ENCODE measurements at regions not wholly inside any gene's neighbourhood (a gene's known extent, or its start where the extent isn't known, plus 50 kb on each side); places are given as distances from the start of the nearest gene placed in this dataset.

DNA sequence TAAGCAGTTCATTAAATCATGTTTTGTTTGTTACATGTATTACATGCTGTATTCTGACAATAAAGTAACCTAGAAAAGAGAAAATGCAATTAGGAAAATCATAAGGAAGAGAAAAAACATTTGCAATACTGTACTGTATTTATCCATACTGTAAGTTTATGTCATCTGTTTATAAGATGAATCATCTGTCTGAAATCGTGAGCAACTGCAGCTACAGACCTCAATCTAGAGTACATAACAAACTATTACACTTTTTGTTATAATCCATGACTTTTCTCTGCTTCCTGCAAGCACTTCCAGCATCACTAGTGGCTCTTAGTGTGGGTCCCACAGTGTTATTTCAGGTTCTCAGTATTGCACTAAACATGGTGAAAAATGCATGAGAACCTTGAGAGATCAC is 144.4 kb upstream of the NR4A3 start:
- TF ChIP-seq, protein P1, sequence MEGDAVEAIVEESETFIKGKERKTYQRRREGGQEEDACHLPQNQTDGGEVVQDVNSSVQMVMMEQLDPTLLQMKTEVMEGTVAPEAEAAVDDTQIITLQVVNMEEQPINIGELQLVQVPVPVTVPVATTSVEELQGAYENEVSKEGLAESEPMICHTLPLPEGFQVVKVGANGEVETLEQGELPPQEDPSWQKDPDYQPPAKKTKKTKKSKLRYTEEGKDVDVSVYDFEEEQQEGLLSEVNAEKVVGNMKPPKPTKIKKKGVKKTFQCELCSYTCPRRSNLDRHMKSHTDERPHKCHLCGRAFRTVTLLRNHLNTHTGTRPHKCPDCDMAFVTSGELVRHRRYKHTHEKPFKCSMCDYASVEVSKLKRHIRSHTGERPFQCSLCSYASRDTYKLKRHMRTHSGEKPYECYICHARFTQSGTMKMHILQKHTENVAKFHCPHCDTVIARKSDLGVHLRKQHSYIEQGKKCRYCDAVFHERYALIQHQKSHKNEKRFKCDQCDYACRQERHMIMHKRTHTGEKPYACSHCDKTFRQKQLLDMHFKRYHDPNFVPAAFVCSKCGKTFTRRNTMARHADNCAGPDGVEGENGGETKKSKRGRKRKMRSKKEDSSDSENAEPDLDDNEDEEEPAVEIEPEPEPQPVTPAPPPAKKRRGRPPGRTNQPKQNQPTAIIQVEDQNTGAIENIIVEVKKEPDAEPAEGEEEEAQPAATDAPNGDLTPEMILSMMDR (conservative IDR thresholded peaks at IDR 0.05 in 1 of 2, IDR thresholded peaks at IDR 0.05 in 1 of 2; ENCODE audit: extremely low read depth in 1 of 2, insufficient read depth in 1 of 2, low read depth in 1 of 2, low read length in 2 of 2): no peak
- TF ChIP-seq EZH2 (IDR thresholded peaks at IDR 0.05; ENCODE audit: borderline replicate concordance, low read length): no peak
